Ascending aorta (tissue), 2 donors: ENCODE measurements at regions not wholly inside any gene's neighbourhood (a gene's known extent, or its start where the extent isn't known, plus 50 kb on each side); places are given as distances from the start of the nearest gene placed in this dataset.

Experiments
- DNase-seq, 2 donors: peaks; one replicate each; pipeline ENCODE4 v3.0.0-alpha.2; 2019; ENCODE audit warnings: low spot score in 2 of 2
- H3K27ac ChIP-seq, 2 donors: fragments of 200-600 bp; sonication (generic); one replicate each; pipeline ENCODE4 v1.5.1; 2016 to 2017; ENCODE audit warnings: mild to moderate bottlenecking in 1 of 2
- H3K27me3 ChIP-seq: fragments of 200-600 bp; sonication (generic); one replicate; pipeline ENCODE4 v1.5.1; 2017
- H3K36me3 ChIP-seq, 2 donors: fragments of 200-600 bp; sonication (generic); one replicate each; pipeline ENCODE4 v1.5.1; 2016
- H3K4me1 ChIP-seq, 2 donors: fragments of 200-600 bp; sonication (generic); one replicate each; pipeline ENCODE4 v1.5.1; 2016 to 2017; ENCODE audit warnings: mild to moderate bottlenecking in 1 of 2
- H3K4me3 ChIP-seq, 2 donors: fragments of 200-600 bp; sonication (generic); one replicate each; pipeline ENCODE4 v1.5.1; 2016 to 2017; ENCODE audit warnings: mild to moderate bottlenecking in 1 of 2
- H3K9me3 ChIP-seq, 2 donors: fragments of 200-600 bp; sonication (generic); one replicate each; pipeline ENCODE4 v1.5.1; 2016
- intact Hi-C: fragments of 100-400 bp; cut with DNase I; formaldehyde crosslinking; loops from one replicate; pipeline ENCODE4 v1.15.1; 2023
- TF ChIP-seq, protein P1 (sequence below), 3 experiments: fragments of 200-600 bp in 2 of 3; fragments of 450-650 bp in 1 of 3; sonication (generic) in 2 of 3; IDR thresholded peaks; one replicate each; pipeline ENCODE4 v1.5.1; 2016 to 2019; ENCODE audit warnings: antibody characterized with exemption in 3 of 3, mild to moderate bottlenecking in 1 of 3, moderate library complexity in 1 of 3

- H3K4me1 ChIP-seq = peaks cover 7 to 17% of the 10 kb centered on the region in 2 donors
- H3K36me3 ChIP-seq = no peaks in the 10 kb centered on the region
- intact Hi-C loops = loop anchor here (5.0 kb wide), 1 partner anchor 525 kb away; no protein-coding TSS in a partner anchor
- no peaks in the 10 kb centered on the region for H3K9me3 ChIP-seq
- H3K4me3 ChIP-seq = no peak overlapping the region
- no peak for DNase-seq
- no peaks in the 10 kb centered on the region for H3K27me3 ChIP-seq
- TF ChIP-seq, protein P1, sequence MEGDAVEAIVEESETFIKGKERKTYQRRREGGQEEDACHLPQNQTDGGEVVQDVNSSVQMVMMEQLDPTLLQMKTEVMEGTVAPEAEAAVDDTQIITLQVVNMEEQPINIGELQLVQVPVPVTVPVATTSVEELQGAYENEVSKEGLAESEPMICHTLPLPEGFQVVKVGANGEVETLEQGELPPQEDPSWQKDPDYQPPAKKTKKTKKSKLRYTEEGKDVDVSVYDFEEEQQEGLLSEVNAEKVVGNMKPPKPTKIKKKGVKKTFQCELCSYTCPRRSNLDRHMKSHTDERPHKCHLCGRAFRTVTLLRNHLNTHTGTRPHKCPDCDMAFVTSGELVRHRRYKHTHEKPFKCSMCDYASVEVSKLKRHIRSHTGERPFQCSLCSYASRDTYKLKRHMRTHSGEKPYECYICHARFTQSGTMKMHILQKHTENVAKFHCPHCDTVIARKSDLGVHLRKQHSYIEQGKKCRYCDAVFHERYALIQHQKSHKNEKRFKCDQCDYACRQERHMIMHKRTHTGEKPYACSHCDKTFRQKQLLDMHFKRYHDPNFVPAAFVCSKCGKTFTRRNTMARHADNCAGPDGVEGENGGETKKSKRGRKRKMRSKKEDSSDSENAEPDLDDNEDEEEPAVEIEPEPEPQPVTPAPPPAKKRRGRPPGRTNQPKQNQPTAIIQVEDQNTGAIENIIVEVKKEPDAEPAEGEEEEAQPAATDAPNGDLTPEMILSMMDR (IDR thresholded peaks at IDR 0.05) = no peak
- no peak overlapping the region for H3K27ac ChIP-seq
These were observed 725.8 kb downstream of the BRD1 start for GRCh38 chr22:49101873-49102272.

DNA sequence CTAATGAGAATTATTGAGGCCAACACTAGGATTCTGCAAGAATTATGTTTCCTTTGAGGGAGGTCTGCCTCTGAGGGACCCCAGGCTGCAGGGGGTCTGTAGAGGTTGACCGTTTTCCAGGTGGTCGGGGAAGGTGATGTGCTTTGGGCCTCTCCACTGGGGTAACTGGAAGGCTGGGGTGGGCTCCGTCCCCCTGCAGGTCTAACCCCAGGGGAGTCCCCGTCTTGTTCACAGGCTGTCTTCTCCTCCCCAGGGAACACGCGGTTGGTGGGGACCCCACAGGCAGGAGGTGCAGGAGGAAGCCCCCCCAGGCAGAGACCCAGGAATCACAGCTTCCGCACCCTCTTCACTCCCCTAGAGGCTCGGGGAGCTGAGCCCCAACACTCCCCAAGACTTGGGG, 726.4 kb downstream of the BRD1 start:
- H3K27me3 ChIP-seq = no peaks in the 10 kb centered on the region
- intact Hi-C loops = loop anchor here (5.0 kb wide), 1 partner anchor 524 kb away; no protein-coding TSS in a partner anchor
- no peak for DNase-seq
- no peak overlapping the region for H3K27ac ChIP-seq
- TF ChIP-seq, protein P1 (IDR thresholded peaks at IDR 0.05) = no peak
- no peak overlapping the region for H3K4me3 ChIP-seq
- peaks cover 7 to 17% of the 10 kb centered on the region in 2 donors for H3K4me1 ChIP-seq
- no peaks in the 10 kb centered on the region for H3K36me3 ChIP-seq
- no peaks in the 10 kb centered on the region for H3K9me3 ChIP-seq

- Histone ChIP-seq H3K27ac (peak overlapping the region in 1 of 2 donors; percentile 59), H3K4me3 (peak overlapping the region in 1 of 2 donors; percentile 21), H3K27me3 (no peaks in the 10 kb centered on the region), H3K4me1 (peaks cover 7 to 17% of the 10 kb centered on the region in 2 donors), H3K36me3 (no peaks in the 10 kb centered on the region), H3K9me3 (no peaks in the 10 kb centered on the region)
- intact Hi-C loops = loop anchor here (5.0 kb wide), 1 partner anchor 523 kb away; no protein-coding TSS in a partner anchor
- TF ChIP-seq, protein P1 (IDR thresholded peaks at IDR 0.05) = no peak
- DNase-seq = no peak
These were observed 726.9 kb downstream of the BRD1 start for GRCh38 chr22:49100773-49101172.

DNA sequence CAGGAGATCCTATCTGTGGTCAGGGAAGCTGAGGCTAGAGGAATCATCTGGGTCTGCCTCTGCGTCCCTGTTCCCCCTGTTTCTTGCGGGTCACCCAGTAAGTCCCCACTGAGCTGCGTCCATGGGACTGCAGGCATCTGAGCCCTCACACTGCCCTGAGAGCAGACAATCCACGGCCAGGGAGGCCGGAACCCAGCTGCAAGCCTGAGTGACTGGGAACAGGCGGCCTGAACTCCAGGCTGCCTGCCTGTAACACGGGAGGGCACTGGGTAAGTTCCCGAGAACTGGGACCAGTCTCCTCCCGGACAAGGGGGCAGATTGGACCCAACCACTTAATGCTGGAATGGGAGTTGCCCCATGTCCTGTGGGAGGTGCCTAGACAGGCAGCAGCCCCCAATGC, 727.4 kb downstream of the BRD1 start:
- no peak for DNase-seq
- peaks cover 7 to 17% of the 10 kb centered on the region in 2 donors for H3K4me1 ChIP-seq
- no peaks in the 10 kb centered on the region for H3K9me3 ChIP-seq
- peak overlapping the region; percentile 38 to 59 for H3K27ac ChIP-seq
- H3K4me3 ChIP-seq = peak overlapping the region in 1 of 2 donors; percentile 21
- intact Hi-C loops = loop anchor here (5.0 kb wide), 1 partner anchor 523 kb away; no protein-coding TSS in a partner anchor
- no peaks in the 10 kb centered on the region for H3K36me3 ChIP-seq
- TF ChIP-seq, protein P1 (IDR thresholded peaks at IDR 0.05) = no peak
- no peaks in the 10 kb centered on the region for H3K27me3 ChIP-seq

DNA sequence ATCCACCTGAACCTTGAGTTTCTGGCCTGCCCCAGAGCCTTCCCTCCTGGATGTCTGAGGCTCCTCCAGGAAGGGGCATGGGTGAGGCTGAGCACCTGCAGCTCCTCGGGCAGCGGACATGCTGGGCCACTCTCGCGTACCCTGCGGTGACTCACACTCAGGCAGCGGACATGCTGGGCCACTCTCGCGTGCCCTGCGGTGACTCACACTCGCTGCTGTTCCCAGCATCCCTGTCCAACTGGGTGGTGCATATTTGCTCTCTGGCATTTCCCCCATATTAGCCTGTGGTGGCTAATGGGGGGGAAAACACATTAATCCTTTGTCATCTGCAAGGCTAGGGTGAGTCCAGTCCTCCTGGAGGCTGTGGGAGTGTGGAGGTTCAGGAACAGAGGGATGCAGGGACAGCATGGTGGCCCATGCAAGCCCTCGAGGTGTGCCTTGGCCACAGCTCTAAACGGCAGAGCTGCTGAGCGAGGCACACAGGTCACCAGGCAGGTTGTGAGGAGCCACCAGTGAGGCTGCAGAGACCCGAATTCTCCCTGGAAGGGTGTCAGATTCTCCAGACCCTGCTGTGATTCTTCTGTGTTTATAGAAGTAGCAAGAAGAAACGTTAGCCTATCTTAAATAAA, 728.1 kb downstream of the BRD1 start:
- Histone ChIP-seq H3K4me1 (peaks cover 7 to 17% of the 10 kb centered on the region in 2 donors), H3K27me3 (no peaks in the 10 kb centered on the region), H3K27ac (peak overlapping the region; percentile 38 to 59), H3K9me3 (no peaks in the 10 kb centered on the region), H3K4me3 (no peak overlapping the region), H3K36me3 (no peaks in the 10 kb centered on the region)
- peak; percentile 43 to 87 for DNase-seq
- TF ChIP-seq, protein P1 (IDR thresholded peaks at IDR 0.05) = no peak
- intact Hi-C loops = loop anchor here (5.0 kb wide), 2 partner anchors 82 to 522 kb away; no protein-coding TSS in a partner anchor
